A673 (cell line): ENCODE measurements at regions not wholly inside any gene's neighbourhood (a gene's known extent, or its start where the extent isn't known, plus 50 kb on each side); places are given as distances from the start of the nearest gene placed in this dataset.
"Not testable (repeated sequence)": the region's sequence is repeated elsewhere in the genome, so short reads cannot be mapped to it uniquely, and the experiment has no call there.

Experiments
- CTCF ChIP-seq: fragments of 300-800, 200-600 bp; sonication (generic); conservative IDR thresholded peaks from 2 replicates; pipeline ENCODE4 v1.5.1; 2017; ENCODE audit warnings: low read depth, mild to moderate bottlenecking, antibody characterized with exemption, low read length, moderate library complexity, mixed read lengths
- EZH2 ChIP-seq: fragments of 200-600 bp; sonication (generic); IDR thresholded peaks from 2 replicates; pipeline ENCODE4 v1.6.1; 2017; ENCODE audit warnings: borderline replicate concordance, low read depth, mild to moderate bottlenecking, mixed read lengths, antibody characterized with exemption, low read length; ENCODE audit not compliant: poor library complexity, severe bottlenecking

- not testable (repeated sequence) for TF ChIP-seq CTCF, EZH2
Observed at GRCh38 chr3:75579981-75580782, 83.9 kb upstream of the FRG2C start.
